Smooth muscle cell (in vitro differentiated cells): ENCODE measurements at regions not wholly inside any gene's neighbourhood (a gene's known extent, or its start where the extent isn't known, plus 50 kb on each side); places are given as distances from the start of the nearest gene placed in this dataset.
A peak's percentile ranks its signal among the peaks of the same experiment; 100 is the strongest.

Source experiments
- DNase-seq: peaks from one replicate; lab custom pipeline; 2025; ENCODE audit not compliant: unreplicated experiment; lab: John Stamatoyannopoulos, UW
- H2AFZ ChIP-seq: fragments of 200-600 bp; sonication (generic); 2 replicates; pipeline ENCODE4 v1.6.0; 2016; ENCODE audit warnings: antibody characterized with exemption, low read depth, mild to moderate bottlenecking
- H3F3A ChIP-seq: fragments of 200-600 bp; sonication (generic); 2 replicates; pipeline ENCODE4 v1.6.0; 2017; ENCODE audit warnings: antibody characterized with exemption, low read depth
- H3K27ac ChIP-seq: fragments of 200-600 bp; sonication (generic); 2 replicates; pipeline ENCODE4 v1.5.1; 2016; ENCODE audit warnings: low read depth, mild to moderate bottlenecking
- H3K27me3 ChIP-seq: fragments of 200-600 bp; sonication (generic); 2 replicates; pipeline ENCODE4 v1.6.1; 2016; ENCODE audit warnings: low read depth, mild to moderate bottlenecking
- H3K36me3 ChIP-seq: fragments of 200-600 bp; sonication (generic); 2 replicates; pipeline ENCODE4 v1.5.1; 2016; ENCODE audit warnings: low read depth
- H3K4me1 ChIP-seq: fragments of 200-600 bp; sonication (generic); 2 replicates; pipeline ENCODE4 v1.5.1; 2016; ENCODE audit warnings: low read depth
- H3K4me2 ChIP-seq: fragments of 200-600 bp; sonication (generic); 2 replicates; pipeline ENCODE4 v1.6.0; 2016; ENCODE audit warnings: mild to moderate bottlenecking
- H3K4me3 ChIP-seq: fragments of 200-600 bp; sonication (generic); 2 replicates; pipeline ENCODE4 v1.5.1; 2016; ENCODE audit warnings: mild to moderate bottlenecking
- H3K79me2 ChIP-seq: fragments of 200-600 bp; sonication (generic); 2 replicates; pipeline ENCODE4 v1.6.0; 2016; ENCODE audit warnings: low read depth, mild to moderate bottlenecking
- H3K9ac ChIP-seq: fragments of 200-600 bp; sonication (generic); 2 replicates; pipeline ENCODE4 v1.6.0; 2016; ENCODE audit warnings: low read depth
- H3K9me3 ChIP-seq: fragments of 200-600 bp; sonication (generic); replicated peaks from 2 replicates; pipeline ENCODE4 v1.5.1; 2016; ENCODE audit warnings: low read depth
- H4K20me1 ChIP-seq: fragments of 200-600 bp; sonication (generic); 2 replicates; pipeline ENCODE4 v1.6.0; 2016; ENCODE audit warnings: low read depth
- CTCF ChIP-seq: fragments of 200-600 bp; sonication (generic); IDR thresholded peaks from 2 replicates; pipeline ENCODE4 v1.5.1; 2017; ENCODE audit warnings: borderline replicate concordance, mild to moderate bottlenecking, antibody characterized with exemption; ENCODE audit not compliant: insufficient read depth, poor library complexity, severe bottlenecking
- WGBS: methylation state at CpG from one replicate; pipeline ENCODE4 v1.1.7; 2016; ENCODE audit warnings: low lambda C conversion rate; 5-methylcytosine and 5-hydroxymethylcytosine counted together

GRCh38 chr5:171580502-171581265, 161.2 kb downstream of the FGF18 start:
- no peaks in the 10 kb centered on the region for H3K79me2 ChIP-seq
- H4K20me1 ChIP-seq, result no peaks in the 10 kb centered on the region
- H3K9ac ChIP-seq, result peak overlapping the region; percentile 16
- no peak for TF ChIP-seq CTCF
- H3F3A ChIP-seq, result peaks cover 9% of the 10 kb centered on the region
- peaks cover 18% of the 10 kb centered on the region for H3K27me3 ChIP-seq
- no peak for DNase-seq
- H3K4me3 ChIP-seq, result no peak overlapping the region
- no peak overlapping the region for H2AFZ ChIP-seq
- H3K36me3 ChIP-seq, result no peaks in the 10 kb centered on the region
- peak overlapping the region; percentile 56 for H3K27ac ChIP-seq
- H3K4me2 ChIP-seq, result peak overlapping the region; percentile 58
- 34% methylated on average over 9 of the region's 9 CpGs for WGBS
- H3K4me1 ChIP-seq, result peaks cover 25% of the 10 kb centered on the region
- H3K9me3 ChIP-seq, result no peaks in the 10 kb centered on the region

DNA sequence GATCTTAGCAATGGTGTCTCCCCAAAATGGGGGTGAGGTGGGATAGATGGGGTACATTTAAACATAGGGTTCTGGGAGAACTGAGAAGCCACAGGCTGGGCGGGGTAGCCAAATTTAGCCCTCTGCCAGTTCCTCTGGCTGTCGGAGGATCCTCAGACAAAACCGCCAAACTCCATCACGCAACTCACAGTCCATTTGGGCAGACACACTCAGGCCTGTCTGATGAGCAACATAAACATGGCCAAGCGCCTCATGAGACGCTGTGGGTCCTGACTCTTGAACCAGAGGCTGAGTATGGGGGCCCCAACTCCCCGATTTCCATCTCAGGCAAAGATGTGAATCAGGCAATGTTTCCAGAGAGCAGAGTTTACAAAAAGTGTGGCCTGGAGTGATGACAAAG, 162.3 kb downstream of the FGF18 start:
- 88% methylated on average over 7 of the region's 7 CpGs for WGBS
- no peak for DNase-seq
- no peak for TF ChIP-seq CTCF

DNA sequence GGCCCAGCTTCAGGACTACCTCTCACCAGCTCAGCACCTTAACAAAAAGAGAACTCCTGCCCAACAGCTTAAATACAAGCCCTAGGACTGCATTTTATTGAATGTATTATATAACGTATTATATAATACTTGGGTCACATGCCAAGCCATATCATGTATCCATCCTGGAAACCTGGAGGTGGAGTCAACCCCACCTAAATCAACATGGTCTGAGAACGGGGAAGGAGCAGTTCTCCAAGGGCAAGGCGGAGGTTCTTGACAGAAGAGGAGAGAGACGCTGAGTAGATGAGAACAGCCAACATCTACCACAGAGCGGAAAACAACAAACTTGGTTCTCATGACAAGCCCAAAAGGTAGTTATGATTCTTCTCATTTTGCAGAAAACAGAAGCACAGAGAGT, 163.4 kb downstream of the FGF18 start:
- Histone ChIP-seq H3K79me2 (no peaks in the 10 kb centered on the region), H4K20me1 (no peaks in the 10 kb centered on the region), H3K27ac (no peak overlapping the region), H3K36me3 (no peaks in the 10 kb centered on the region), H3K9ac (no peak overlapping the region), H3K4me3 (no peak overlapping the region), H3F3A (peaks cover 9% of the 10 kb centered on the region), H3K9me3 (no peaks in the 10 kb centered on the region), H3K4me1 (peaks cover 17% of the 10 kb centered on the region), H2AFZ (no peak overlapping the region), H3K4me2 (no peak overlapping the region), H3K27me3 (peaks cover 34% of the 10 kb centered on the region)
- no peak for DNase-seq
- WGBS, result 94% methylated on average over 5 of the region's 5 CpGs
- TF ChIP-seq CTCF, result no peak

More for the DNA sequence above, 162.3 kb downstream of the FGF18 start:
- Histone ChIP-seq H3K4me3 (no peak overlapping the region), H3K4me1 (peaks cover 25% of the 10 kb centered on the region), H3K9me3 (no peaks in the 10 kb centered on the region), H4K20me1 (no peaks in the 10 kb centered on the region), H3K36me3 (no peaks in the 10 kb centered on the region), H2AFZ (no peak overlapping the region), H3K79me2 (no peaks in the 10 kb centered on the region), H3K27me3 (peaks cover 27% of the 10 kb centered on the region), H3K27ac (no peak overlapping the region), H3F3A (peaks cover 9% of the 10 kb centered on the region), H3K9ac (no peak overlapping the region), H3K4me2 (no peak overlapping the region)

- DNase-seq, result no peak
Measured at GRCh38 chr5:171585981-171586380, 166.5 kb downstream of the FGF18 start.

More at GRCh38 chr5:171585981-171586380, 166.5 kb downstream of the FGF18 start:
- Histone ChIP-seq H4K20me1 (no peaks in the 10 kb centered on the region), H3F3A (no peaks in the 10 kb centered on the region), H3K79me2 (no peaks in the 10 kb centered on the region), H3K9ac (no peak overlapping the region), H3K36me3 (no peaks in the 10 kb centered on the region), H3K4me2 (no peak overlapping the region), H3K27me3 (peaks cover 40% of the 10 kb centered on the region), H2AFZ (no peak overlapping the region), H3K4me3 (no peak overlapping the region), H3K9me3 (no peaks in the 10 kb centered on the region), H3K27ac (no peak overlapping the region), H3K4me1 (peaks cover 2% of the 10 kb centered on the region)
- TF ChIP-seq CTCF, result no peak
- 92% methylated on average over 9 of the region's 9 CpGs for WGBS
